ENCODE measurements at regions not wholly inside any gene's neighbourhood (a gene's known extent, or its start where the extent isn't known, plus 50 kb on each side); places are given as distances from the start of the nearest gene placed in this dataset.
A peak's percentile ranks its signal among the peaks of the same experiment; 100 is the strongest.

- DNase-seq = no peak
Measured at GRCh38 chr6:44717431-44717830, 329.9 kb downstream of the CDC5L start.

- no peak for DNase-seq
Measured at GRCh38 chr6:44721954-44722578, 334.6 kb downstream of the CDC5L start.

- DNase-seq = no peak
Measured at GRCh38 chr6:44722736-44723135, 335.2 kb downstream of the CDC5L start.

DNA sequence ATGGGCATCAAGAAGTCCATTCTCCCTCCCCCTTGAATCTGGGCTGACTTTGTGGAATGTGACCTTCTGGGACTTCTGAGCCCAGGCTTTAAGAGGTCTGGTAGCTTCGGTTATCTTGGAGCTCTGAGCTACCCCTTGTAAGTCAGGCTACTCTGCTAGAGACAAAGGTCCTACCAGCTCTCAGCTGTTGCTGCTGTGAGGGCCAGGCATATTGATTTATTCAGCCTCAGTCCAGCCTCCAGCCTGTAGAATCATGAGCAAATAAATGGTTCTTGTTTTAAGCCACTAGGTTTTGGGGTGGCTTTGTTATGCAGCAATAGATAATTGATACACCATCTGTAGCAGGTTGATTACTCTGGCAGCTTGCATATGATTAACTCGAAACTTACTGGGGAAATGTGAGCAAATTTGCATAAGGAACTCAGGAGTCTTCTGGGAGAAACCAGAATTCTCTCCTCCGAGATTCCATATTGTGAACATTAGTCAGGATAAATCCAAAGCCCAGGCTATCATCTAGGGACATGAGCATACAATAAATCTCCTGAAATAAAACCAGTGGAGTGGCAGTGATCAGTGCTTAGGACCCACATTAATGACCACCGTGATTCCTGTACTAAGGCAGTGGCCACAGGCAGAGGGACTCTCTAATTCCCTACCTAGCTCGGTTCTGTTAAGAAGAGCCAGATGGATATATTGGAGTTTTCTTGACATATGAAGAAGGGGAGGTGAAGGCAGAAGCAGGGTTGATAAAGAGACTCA is 336.1 kb downstream of the CDC5L start:
- DNase-seq = no peak

GRCh38 chr6:44725070-44725469 is 337.6 kb downstream of the CDC5L start:
- no peak for DNase-seq

DNA sequence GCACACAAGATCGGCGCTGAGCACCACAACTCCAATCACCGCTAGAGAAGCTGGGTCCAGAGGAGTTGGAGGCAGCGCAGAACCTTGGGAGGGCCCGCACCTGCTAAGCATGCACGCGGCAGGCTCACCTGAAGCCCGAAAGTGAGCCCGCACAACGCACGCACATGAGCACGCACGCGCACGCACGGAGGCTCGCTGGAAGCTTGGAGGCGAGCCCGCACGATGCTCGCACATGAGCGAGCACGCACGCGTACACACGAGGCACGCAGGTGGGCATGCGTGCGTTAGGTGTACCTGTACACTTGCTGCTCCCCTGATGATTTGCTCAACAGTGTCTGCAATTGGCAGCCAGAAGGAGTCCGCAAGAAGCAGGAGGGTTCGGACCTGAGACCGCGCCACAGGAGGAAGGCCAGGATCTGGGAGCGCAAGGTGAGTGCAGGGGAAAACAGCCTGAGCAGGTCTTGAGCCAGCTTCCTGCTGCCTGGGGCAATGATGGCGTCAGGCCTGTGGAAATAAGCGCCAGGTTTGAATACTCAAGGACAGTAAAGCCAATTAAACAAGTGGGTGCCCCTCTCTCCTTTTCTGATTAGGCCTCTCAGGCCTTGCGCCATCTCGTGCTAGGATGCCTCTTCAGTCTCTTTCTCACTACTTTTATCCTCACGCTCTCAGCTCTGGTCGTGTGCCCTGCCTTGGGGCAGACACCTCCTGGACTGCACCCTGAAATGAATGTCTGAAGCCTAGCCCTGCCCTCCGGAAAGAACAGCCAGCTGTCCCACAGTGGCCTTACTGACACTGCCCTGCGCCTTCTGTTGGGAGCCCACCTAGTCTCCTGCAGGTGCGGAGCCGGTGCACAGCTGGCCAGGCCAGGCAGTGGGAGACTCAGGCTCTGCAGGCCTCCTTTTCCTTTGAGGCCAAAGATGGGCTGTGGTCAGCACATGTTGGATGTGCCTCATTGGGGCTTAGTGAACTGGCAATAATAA is 340.4 kb downstream of the CDC5L start:
- no peak for DNase-seq

GRCh38 chr6:44730771-44731391 is 343.4 kb downstream of the CDC5L start:
- peak; percentile 35 for DNase-seq

- no peak for DNase-seq
Measured at GRCh38 chr6:44731485-44732095, 344.1 kb downstream of the CDC5L start.

- no peak for DNase-seq
Measured at GRCh38 chr6:44732243-44732642, 344.7 kb downstream of the CDC5L start.

DNA sequence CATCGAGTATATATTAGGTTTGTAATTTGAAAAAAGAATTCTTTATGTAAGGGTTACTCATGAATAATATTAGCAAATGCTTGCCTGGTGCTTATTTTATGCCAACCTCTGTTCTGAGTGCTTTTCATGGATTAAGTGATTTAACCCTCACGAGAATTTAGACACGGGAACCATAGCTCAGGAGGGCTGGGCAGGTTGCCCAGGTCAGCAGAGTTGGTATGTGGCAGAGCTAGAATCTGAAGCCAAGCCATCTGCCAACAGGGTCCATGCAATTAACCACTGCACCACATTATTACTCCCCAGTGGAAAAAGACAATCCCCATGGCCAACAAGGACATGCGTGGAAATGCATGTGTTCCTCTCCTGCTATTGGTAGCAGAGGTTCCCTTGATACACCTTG is 345.6 kb downstream of the CDC5L start:
- DNase-seq = peak; percentile 49

GRCh38 chr6:44733868-44734267 is 346.4 kb downstream of the CDC5L start:
- DNase-seq = peak; percentile 88

GRCh38 chr6:44734886-44735629 is 347.6 kb downstream of the CDC5L start:
- no peak for DNase-seq

GRCh38 chr6:44735630-44735963 is 348.1 kb downstream of the CDC5L start:
- DNase-seq = peak; percentile 17

- no peak for DNase-seq
Measured at GRCh38 chr6:44737341-44737740, 349.8 kb downstream of the CDC5L start.

GRCh38 chr6:44737829-44738528 is 350.5 kb downstream of the CDC5L start:
- DNase-seq = no peak

DNA sequence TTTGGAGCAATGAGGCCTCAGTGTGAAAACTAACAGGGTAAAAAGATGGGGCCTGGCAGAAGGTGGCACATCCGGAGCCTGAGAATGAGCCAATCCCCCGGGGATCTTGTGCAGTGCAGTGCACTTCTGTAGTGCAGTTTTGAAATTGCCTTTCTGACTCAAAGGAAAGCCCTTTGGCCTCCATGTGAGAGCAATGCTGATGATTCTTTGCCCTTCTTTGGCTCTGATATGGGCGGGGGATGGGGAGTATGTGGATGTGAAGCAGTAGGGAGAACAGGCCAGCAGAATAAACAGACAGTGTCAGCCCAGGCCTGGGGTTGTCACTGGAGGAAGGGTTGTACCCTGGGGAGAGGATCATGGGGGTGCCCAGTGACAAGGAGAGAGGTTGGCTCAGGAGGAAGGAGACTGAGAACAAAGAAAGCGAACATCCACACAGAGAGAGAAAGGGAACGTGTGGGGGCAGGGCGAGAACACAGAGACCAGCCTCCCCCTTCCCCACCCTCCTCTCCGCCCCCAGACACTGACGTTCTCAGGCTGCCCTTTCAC is 351.2 kb downstream of the CDC5L start:
- no peak for DNase-seq

- no peak for DNase-seq
Measured at GRCh38 chr6:44739181-44739580, 351.7 kb downstream of the CDC5L start.

DNA sequence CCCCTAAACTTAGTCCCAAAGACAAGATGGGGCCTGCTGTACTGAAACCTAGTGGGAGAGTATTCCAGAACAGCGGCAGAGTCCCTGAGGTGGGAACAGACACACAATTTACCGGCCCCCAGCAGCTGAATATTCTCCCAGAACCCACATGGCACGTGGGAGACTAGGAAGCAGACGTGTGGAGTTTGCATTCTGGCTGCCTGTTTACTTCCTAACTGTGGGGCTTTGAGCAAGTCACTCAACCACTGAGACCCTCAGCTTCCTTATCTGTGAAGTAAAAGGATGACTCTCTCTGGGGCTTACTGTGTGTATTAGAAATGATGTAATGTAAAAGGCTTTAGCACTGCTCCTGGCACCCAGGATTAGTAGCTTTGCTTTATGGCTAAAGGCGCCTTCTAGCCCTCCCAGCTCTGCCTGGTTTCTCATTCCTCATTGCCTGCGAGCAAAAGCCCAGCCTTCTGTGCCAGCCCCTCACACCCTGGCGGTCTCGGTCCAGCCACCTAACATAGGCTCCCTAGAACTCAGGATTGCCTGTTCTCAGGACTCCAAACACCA is 353.1 kb downstream of the CDC5L start:
- no peak for DNase-seq

DNA sequence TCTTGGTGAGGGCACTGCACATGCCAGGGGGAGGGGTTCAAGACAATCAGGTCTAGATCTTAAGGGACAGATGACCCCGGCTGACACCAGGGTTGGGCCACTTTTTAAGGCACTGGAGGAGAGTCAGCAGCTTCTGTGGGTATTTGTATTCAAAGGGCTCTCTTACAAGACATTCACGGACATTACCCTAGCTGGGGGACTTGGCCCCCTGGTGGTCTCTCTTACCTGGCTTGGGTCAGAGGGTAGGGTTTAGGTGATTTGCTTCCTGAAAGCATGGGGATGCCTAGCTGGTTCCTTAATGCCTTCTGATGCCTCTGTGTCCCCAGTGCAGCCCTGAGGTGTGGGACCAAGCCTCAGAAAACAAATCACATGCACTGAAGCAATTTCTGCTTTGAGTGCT is 354.7 kb downstream of the CDC5L start:
- DNase-seq = no peak

DNA sequence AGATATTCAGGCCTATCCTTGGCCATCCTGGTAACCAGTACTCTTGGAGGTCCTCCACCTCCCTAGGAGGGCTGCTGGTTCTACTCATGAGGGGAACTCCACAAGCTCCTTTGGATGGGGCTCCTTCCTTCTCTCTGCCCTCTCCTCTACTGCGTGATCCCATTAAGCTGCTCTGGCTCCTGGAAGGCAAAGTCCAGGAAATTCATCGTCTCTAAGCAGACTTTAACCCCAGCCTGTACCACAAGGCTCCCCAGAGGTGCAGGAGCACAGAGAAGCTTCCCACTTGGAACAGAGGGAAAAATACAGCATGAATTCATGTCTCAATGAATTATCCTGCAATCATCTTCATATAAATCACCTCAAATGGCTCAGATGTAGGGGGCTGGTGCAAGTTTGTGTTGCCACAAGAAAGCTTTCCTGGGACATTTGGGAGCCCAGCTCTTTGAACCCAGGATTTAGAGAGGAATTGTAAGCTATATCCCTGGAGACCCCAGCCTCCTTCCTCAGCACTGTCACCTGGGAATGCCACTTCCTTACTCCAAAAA is 355.4 kb downstream of the CDC5L start:
- no peak for DNase-seq

Measured in tongue (tissue), 1 donor.